H1 (cell line): ENCODE measurements at regions not wholly inside any gene's neighbourhood (a gene's known extent, or its start where the extent isn't known, plus 50 kb on each side); places are given as distances from the start of the nearest gene placed in this dataset.

Experiments
- CTCF ChIA-PET: fragments of 300-600 bp; sonication (Branson Sonifier 250); formaldehyde crosslinking; loops from one replicate; lab custom pipeline; 2021; ENCODE audit not compliant: partially characterized antibody; lab: Charles Lee
- POLR2A ChIA-PET: fragments of 300-600 bp; sonication (Branson Sonifier 250); formaldehyde crosslinking; loops from one replicate; lab custom pipeline; 2021; ENCODE audit warnings: inconsistent platforms; ENCODE audit not compliant: partially characterized antibody; lab: Charles Lee
- DNase-seq, 2 experiments: peaks; one replicate each; pipeline versions ENCODE4 v3.0.0 to v3.0.0-alpha.2; 2010 to 2022; ENCODE audit warnings: low spot score in 2 of 2, low read depth in 1 of 2, mixed read lengths in 1 of 2
- FAIRE-seq: peaks from 2 replicates; lab custom pipeline; 2011; peaks lifted over from hg19 to GRCh38; lab: Jason Lieb, UNC
- H2AFZ ChIP-seq: 2 replicates; pipeline ENCODE4 v1.8.1; 2012; ENCODE audit warnings: low read length, inconsistent platforms
- H2AK5ac ChIP-seq: 2 replicates; pipeline ENCODE4 v1.6.1; 2013; ENCODE audit warnings: low read depth, low read length
- H2BK120ac ChIP-seq: replicated peaks from 2 replicates; pipeline ENCODE3; 2013; ENCODE audit warnings: low read depth, low read length, inconsistent platforms
- H2BK12ac ChIP-seq: 2 replicates; pipeline ENCODE4 v1.6.1; 2013; ENCODE audit warnings: low read depth, low read length
- H2BK15ac ChIP-seq: 2 replicates; pipeline ENCODE4 v1.6.1; 2013; ENCODE audit warnings: low read length
- H2BK20ac ChIP-seq: 2 replicates; pipeline ENCODE4 v1.6.1; 2013; ENCODE audit warnings: low read length
- H2BK5ac ChIP-seq: 2 replicates; pipeline ENCODE4 v1.6.1; 2013; ENCODE audit warnings: low read depth, low read length
- H3K14ac ChIP-seq: 2 replicates; pipeline ENCODE4 v1.6.1; 2013; ENCODE audit warnings: inconsistent platforms; ENCODE audit not compliant: insufficient read length
- H3K18ac ChIP-seq: 2 replicates; pipeline ENCODE4 v1.6.1; 2013; ENCODE audit warnings: low read length; ENCODE audit errors: extremely low read depth
- H3K23ac ChIP-seq: 2 replicates; pipeline ENCODE4 v1.6.1; 2013; ENCODE audit warnings: inconsistent platforms; ENCODE audit not compliant: insufficient read length
- H3K23me2 ChIP-seq: 2 replicates; pipeline ENCODE4 v1.6.1; 2013; ENCODE audit warnings: low read depth, low read length
- H3K27ac ChIP-seq: 2 replicates; pipeline ENCODE4 v1.6.1; 2011; ENCODE audit warnings: low read depth, low read length, inconsistent platforms
- H3K27me3 ChIP-seq, 4 experiments: replicated peaks in 1 of 4; 1 replicate in 1 of 4; 2 replicates in 3 of 4; pipeline versions ENCODE4 v1.6.1 to v1.8.1; 2011 to 2013; ENCODE audit warnings: low read length in 3 of 4, mild to moderate bottlenecking in 3 of 4, inconsistent platforms in 2 of 4, mixed read lengths in 2 of 4, moderate library complexity in 1 of 4; ENCODE audit not compliant: control insufficient read depth in 3 of 4, insufficient read depth in 3 of 4; ENCODE audit errors: extremely low read depth in 1 of 4
- H3K36me3 ChIP-seq, 4 experiments: 2 replicates each; pipeline versions ENCODE4 v1.6.1 to v1.8.1; 2011 to 2013; ENCODE audit warnings: mild to moderate bottlenecking in 4 of 4, low read length in 3 of 4, moderate library complexity in 2 of 4, control low read depth in 1 of 4, inconsistent platforms in 1 of 4; ENCODE audit not compliant: insufficient read depth in 4 of 4, control insufficient read depth in 2 of 4
- H3K4ac ChIP-seq: replicated peaks from 2 replicates; pipeline ENCODE3; 2013; ENCODE audit warnings: low read length, low read depth, mixed read lengths, inconsistent platforms; ENCODE audit not compliant: insufficient read length
- H3K4me1 ChIP-seq, 4 experiments: replicated peaks in 1 of 4; 1 replicate in 1 of 4; 2 replicates in 3 of 4; pipeline versions ENCODE4 v1.6.1 to v1.8.1; 2011 to 2013; ENCODE audit warnings: low read length in 3 of 4, inconsistent platforms in 2 of 4, mixed read lengths in 1 of 4; ENCODE audit not compliant: insufficient read depth in 4 of 4, control insufficient read depth in 3 of 4
- H3K4me2 ChIP-seq, 2 experiments: 2 replicates each; pipeline versions ENCODE4 v1.6.1 to v1.8.1; 2011 to 2013; ENCODE audit warnings: low read depth in 2 of 2, low read length in 2 of 2, control low read depth in 1 of 2, inconsistent platforms in 1 of 2, mild to moderate bottlenecking in 1 of 2; ENCODE audit not compliant: insufficient read depth in 1 of 2
- H3K4me3 ChIP-seq, 4 experiments: fragments of 200-600, 300-600 bp in 1 of 4; sonication (generic), shearing (Covaris generic), sonication (Bioruptor Twin) in 1 of 4; 2 replicates each; pipeline versions ENCODE4 v1.5.1 to v1.8.1; 2011 to 2016; ENCODE audit warnings: low read length in 4 of 4, low read depth in 3 of 4, control low read depth in 2 of 4, inconsistent platforms in 2 of 4, mild to moderate bottlenecking in 2 of 4, mixed read lengths in 1 of 4, moderate library complexity in 1 of 4; ENCODE audit not compliant: insufficient read depth in 2 of 4; ENCODE audit errors: extremely low read depth in 1 of 4
- H3K56ac ChIP-seq: replicated peaks from 2 replicates; pipeline ENCODE3; 2013; ENCODE audit warnings: low read depth, mild to moderate bottlenecking, mixed read lengths, low read length, inconsistent platforms; ENCODE audit not compliant: insufficient read length
- H3K79me1 ChIP-seq: 2 replicates; pipeline ENCODE4 v1.6.1; 2013; ENCODE audit warnings: low read depth, low read length, control low read depth
- H3K79me2 ChIP-seq, 2 experiments: 2 replicates each; pipeline versions ENCODE4 v1.6.1 to v1.8.1; 2012 to 2013; ENCODE audit warnings: low read length in 2 of 2, mild to moderate bottlenecking in 2 of 2, inconsistent platforms in 1 of 2; ENCODE audit not compliant: insufficient read depth in 2 of 2, control insufficient read depth in 1 of 2
- H3K9ac ChIP-seq, 4 experiments: replicated peaks in 1 of 4; 1 replicate in 1 of 4; 2 replicates in 3 of 4; pipeline versions ENCODE4 v1.6.1 to v1.8.1; 2011 to 2013; ENCODE audit warnings: low read depth in 3 of 4, low read length in 3 of 4, control low read depth in 2 of 4, mild to moderate bottlenecking in 2 of 4, moderate library complexity in 2 of 4, inconsistent platforms in 1 of 4; ENCODE audit errors: extremely low read depth in 1 of 4
- H3K9me3 ChIP-seq, 2 experiments: 2 replicates each; pipeline versions ENCODE4 v1.6.1 to v1.8.1; 2012 to 2013; ENCODE audit warnings: mild to moderate bottlenecking in 2 of 2, moderate library complexity in 2 of 2, control low read depth in 1 of 2, inconsistent platforms in 1 of 2, low read depth in 1 of 2, low read length in 1 of 2, mixed read lengths in 1 of 2; ENCODE audit not compliant: insufficient read depth in 2 of 2
- H4K20me1 ChIP-seq, 2 experiments: replicated peaks in 1 of 2; 2 replicates each; pipeline versions ENCODE3 to v1.8.1; 2011 to 2013; ENCODE audit warnings: inconsistent platforms in 2 of 2, low read length in 2 of 2, mild to moderate bottlenecking in 1 of 2; ENCODE audit not compliant: insufficient read depth in 2 of 2, control insufficient read depth in 1 of 2
- H4K5ac ChIP-seq: 2 replicates; pipeline ENCODE4 v1.6.1; 2013; ENCODE audit warnings: low read length, low read depth, mixed read lengths, inconsistent platforms; ENCODE audit not compliant: insufficient read length
- H4K8ac ChIP-seq: 2 replicates; pipeline ENCODE4 v1.8.0; 2013; ENCODE audit warnings: mild to moderate bottlenecking, moderate library complexity, low read length, inconsistent platforms; ENCODE audit not compliant: insufficient read depth; ENCODE audit errors: extremely low read depth
- H4K91ac ChIP-seq: replicated peaks from 2 replicates; pipeline ENCODE3; 2013; ENCODE audit warnings: low read length, mixed read lengths, inconsistent platforms; ENCODE audit not compliant: insufficient read length
- MAFK ChIP-seq: IDR thresholded peaks from 2 replicates; pipeline ENCODE4 v1.6.1; 2012; ENCODE audit warnings: low read depth, mild to moderate bottlenecking, improper control_type of control experiment, low read length
- WGBS, 2 experiments: shearing (Covaris generic) in 1 of 2; methylation state at CpG; one replicate each; pipeline versions ENCODE4 v1.1.6 to v1.1.7; 2013 to 2015; ENCODE audit warnings: low lambda C conversion rate in 2 of 2, mixed read lengths in 2 of 2, inconsistent platforms in 1 of 2, low coverage in 1 of 2, missing lambda C conversion rate in 1 of 2; ENCODE audit not compliant: insufficient replicate concordance in 2 of 2, insufficient coverage in 1 of 2, insufficient read length in 1 of 2; ENCODE audit errors: extremely low coverage in 1 of 2, missing lambda C conversion rate in 1 of 2; 5-methylcytosine and 5-hydroxymethylcytosine counted together

DNA sequence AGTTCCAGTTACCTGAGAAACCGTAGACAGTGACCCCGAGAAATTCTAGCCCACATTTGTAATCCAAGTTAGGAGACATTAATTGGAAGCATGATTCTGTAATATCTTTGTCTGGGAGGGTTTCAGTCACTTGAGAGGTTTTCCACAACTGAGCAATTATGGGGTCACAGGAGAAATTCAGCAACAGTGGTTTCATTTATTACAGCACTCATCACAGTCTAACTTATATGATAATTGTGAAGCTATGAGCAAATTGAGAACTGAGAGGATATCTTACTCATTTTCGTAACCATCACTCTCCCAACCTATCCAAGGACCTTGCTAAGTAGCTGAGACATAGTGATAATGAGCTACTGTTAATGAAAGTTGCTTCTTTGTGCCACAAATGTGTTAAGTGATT lies 328.5 kb upstream of the PPP2R3A start:
- no peaks in the 10 kb centered on the region for H3K4me1 ChIP-seq
- H4K91ac ChIP-seq: no peak overlapping the region
- H4K8ac ChIP-seq: no peak overlapping the region
- no peaks in the 10 kb centered on the region for H4K20me1 ChIP-seq
- no peak for DNase-seq
- no peak overlapping the region for H3K4me3 ChIP-seq
- no peak overlapping the region for H3K18ac ChIP-seq
- no peak for TF ChIP-seq MAFK
- TF ChIP-seq, all 59 proteins: peak for 0
- H2BK20ac ChIP-seq: no peak overlapping the region
- H3K23me2 ChIP-seq: peaks cover 1% of the 10 kb centered on the region; the same call in 1 of the 2 replicates
- no peak overlapping the region for H3K4me2 ChIP-seq
- no peak overlapping the region for H3K4ac ChIP-seq
- H2AK5ac ChIP-seq: no peak overlapping the region
- H3K9me3 ChIP-seq: no peaks in the 10 kb centered on the region
- POLR2A ChIA-PET: no interaction called here
- H2BK15ac ChIP-seq: no peak overlapping the region
- H3K23ac ChIP-seq: no peak overlapping the region
- H3K56ac ChIP-seq: no peak overlapping the region
- no peaks in the 10 kb centered on the region; the same call in 1 of the 2 replicates for H3K79me1 ChIP-seq
- no peak overlapping the region for H3K14ac ChIP-seq
- 85% methylated on average over 3 of the region's 3 CpGs; no CpG with 5 or more reads in 1 of the 2 experiments for WGBS, 2 experiments
- no peaks in the 10 kb centered on the region for H3K79me2 ChIP-seq
- H2BK120ac ChIP-seq: no peak overlapping the region
- no peak overlapping the region for H3K9ac ChIP-seq
- no peak overlapping the region for H4K5ac ChIP-seq
- no peaks in the 10 kb centered on the region for H3K36me3 ChIP-seq
- CTCF ChIA-PET: no interaction called here
- no peak for FAIRE-seq
- no peak overlapping the region for H2BK12ac ChIP-seq
- H2BK5ac ChIP-seq: no peak overlapping the region
- H3K27ac ChIP-seq: no peak overlapping the region
- no peak overlapping the region for H2AFZ ChIP-seq
- no peaks in the 10 kb centered on the region for H3K27me3 ChIP-seq
